ENCODE measurements at regions not wholly inside any gene's neighbourhood (a gene's known extent, or its start where the extent isn't known, plus 50 kb on each side); places are given as distances from the start of the nearest gene placed in this dataset.

DNA sequence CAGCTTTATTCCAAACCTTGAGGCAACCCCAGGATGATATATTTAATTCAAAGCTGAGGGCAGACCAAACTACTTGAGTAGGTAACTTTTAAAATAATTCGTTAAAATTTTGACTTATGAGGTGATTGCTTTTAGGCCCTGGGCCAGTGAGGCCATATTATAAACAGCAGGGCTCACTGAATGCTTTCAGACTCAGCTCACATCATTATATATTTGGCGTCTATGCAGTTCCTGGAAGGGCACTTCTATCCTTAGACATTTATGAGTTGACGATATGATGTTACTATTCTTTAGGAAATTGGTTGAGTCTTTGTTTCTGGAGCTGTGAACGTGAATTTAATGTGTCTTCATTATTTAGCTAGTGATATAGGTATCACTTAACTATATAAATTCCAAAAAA is 400.1 kb downstream of the PDHA2 start:
- CTCF ChIA-PET, result no interaction called here
- Histone ChIP-seq H3K27me3 (replicated peaks; ENCODE audit: control insufficient read depth, insufficient read depth, low read length) (no peaks in the 10 kb centered on the region), H3K4me3 (ENCODE audit: low read depth, low read length) (no peak overlapping the region), H3K4me1 (no peaks in the 10 kb centered on the region), H3K36me3 (ENCODE audit: control insufficient read depth, insufficient read depth, low read length) (no peaks in the 10 kb centered on the region), H3K9me3 (no peaks in the 10 kb centered on the region)
- DNase-seq, result no peak
- no TSS peak for BruUV-seq (replicated peaks)
- Mint-ChIP-seq H3K9me3 (ENCODE audit: unreplicated experiment) (no peaks in the 10 kb centered on the region), H3K4me1 (ENCODE audit: low read depth, unreplicated experiment) (no peaks in the 10 kb centered on the region), H3K27me3 (ENCODE audit: insufficient read depth, unreplicated experiment) (peaks cover 4% of the 10 kb centered on the region), H3K4me3 (ENCODE audit: unreplicated experiment) (no peak overlapping the region), H3K27ac (ENCODE audit: unreplicated experiment) (no peak overlapping the region), H3K36me3 (ENCODE audit: insufficient read depth, unreplicated experiment) (no peaks in the 10 kb centered on the region)
- intact Hi-C loops (cut with micrococcal nuclease; ENCODE audit: unreplicated experiment), result no loop called here
- TF ChIP-seq, protein P1, sequence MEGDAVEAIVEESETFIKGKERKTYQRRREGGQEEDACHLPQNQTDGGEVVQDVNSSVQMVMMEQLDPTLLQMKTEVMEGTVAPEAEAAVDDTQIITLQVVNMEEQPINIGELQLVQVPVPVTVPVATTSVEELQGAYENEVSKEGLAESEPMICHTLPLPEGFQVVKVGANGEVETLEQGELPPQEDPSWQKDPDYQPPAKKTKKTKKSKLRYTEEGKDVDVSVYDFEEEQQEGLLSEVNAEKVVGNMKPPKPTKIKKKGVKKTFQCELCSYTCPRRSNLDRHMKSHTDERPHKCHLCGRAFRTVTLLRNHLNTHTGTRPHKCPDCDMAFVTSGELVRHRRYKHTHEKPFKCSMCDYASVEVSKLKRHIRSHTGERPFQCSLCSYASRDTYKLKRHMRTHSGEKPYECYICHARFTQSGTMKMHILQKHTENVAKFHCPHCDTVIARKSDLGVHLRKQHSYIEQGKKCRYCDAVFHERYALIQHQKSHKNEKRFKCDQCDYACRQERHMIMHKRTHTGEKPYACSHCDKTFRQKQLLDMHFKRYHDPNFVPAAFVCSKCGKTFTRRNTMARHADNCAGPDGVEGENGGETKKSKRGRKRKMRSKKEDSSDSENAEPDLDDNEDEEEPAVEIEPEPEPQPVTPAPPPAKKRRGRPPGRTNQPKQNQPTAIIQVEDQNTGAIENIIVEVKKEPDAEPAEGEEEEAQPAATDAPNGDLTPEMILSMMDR (IDR thresholded peaks at IDR 0.05; ENCODE audit: insufficient read depth in 1 of 2, low read depth in 1 of 2, low read length in 1 of 2, severe bottlenecking in 1 of 2, unreplicated experiment in 1 of 2), result no peak
- POLR2A ChIA-PET, result no interaction called here

DNA sequence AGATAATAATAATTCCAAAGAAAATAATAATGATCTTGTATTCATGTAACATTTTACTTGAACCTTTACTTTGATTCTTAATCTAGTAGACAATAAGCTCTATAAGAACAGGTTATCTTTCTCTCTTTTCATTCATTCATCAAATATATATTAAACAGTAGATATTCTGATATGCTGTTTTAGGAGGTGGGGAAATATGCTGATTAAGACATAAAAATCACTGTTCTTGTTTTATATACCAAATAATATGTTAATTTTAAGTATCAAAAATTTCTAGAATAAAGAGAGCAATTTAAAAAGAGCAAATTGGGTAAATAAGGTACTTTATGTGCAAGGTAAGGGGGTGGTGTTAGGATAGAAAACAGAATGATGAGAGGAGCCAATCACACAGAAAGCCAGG is 401.9 kb downstream of the PDHA2 start:
- BruUV-seq (replicated peaks), result no TSS peak
- CTCF ChIA-PET, result no interaction called here
- Mint-ChIP-seq H3K36me3 (ENCODE audit: insufficient read depth, unreplicated experiment) (no peaks in the 10 kb centered on the region), H3K9me3 (ENCODE audit: unreplicated experiment) (no peaks in the 10 kb centered on the region), H3K27ac (ENCODE audit: unreplicated experiment) (no peak overlapping the region), H3K27me3 (ENCODE audit: insufficient read depth, unreplicated experiment) (peaks cover 4% of the 10 kb centered on the region), H3K4me1 (ENCODE audit: low read depth, unreplicated experiment) (no peaks in the 10 kb centered on the region), H3K4me3 (ENCODE audit: unreplicated experiment) (no peak overlapping the region)
- no peak for DNase-seq
- H3K36me3 ChIP-seq (ENCODE audit: control insufficient read depth, insufficient read depth, low read length), result no peaks in the 10 kb centered on the region
- intact Hi-C loops (cut with micrococcal nuclease; ENCODE audit: unreplicated experiment), result no loop called here
- TF ChIP-seq, protein P1 (IDR thresholded peaks at IDR 0.05; ENCODE audit: insufficient read depth in 1 of 2, low read depth in 1 of 2, low read length in 1 of 2, severe bottlenecking in 1 of 2, unreplicated experiment in 1 of 2), result no peak
- no peaks in the 10 kb centered on the region for H3K9me3 ChIP-seq
- no peaks in the 10 kb centered on the region for H3K4me1 ChIP-seq
- POLR2A ChIA-PET, result no interaction called here
- H3K27me3 ChIP-seq (replicated peaks; ENCODE audit: control insufficient read depth, insufficient read depth, low read length), result no peaks in the 10 kb centered on the region
- H3K4me3 ChIP-seq (ENCODE audit: low read depth, low read length), result no peak overlapping the region

DNA sequence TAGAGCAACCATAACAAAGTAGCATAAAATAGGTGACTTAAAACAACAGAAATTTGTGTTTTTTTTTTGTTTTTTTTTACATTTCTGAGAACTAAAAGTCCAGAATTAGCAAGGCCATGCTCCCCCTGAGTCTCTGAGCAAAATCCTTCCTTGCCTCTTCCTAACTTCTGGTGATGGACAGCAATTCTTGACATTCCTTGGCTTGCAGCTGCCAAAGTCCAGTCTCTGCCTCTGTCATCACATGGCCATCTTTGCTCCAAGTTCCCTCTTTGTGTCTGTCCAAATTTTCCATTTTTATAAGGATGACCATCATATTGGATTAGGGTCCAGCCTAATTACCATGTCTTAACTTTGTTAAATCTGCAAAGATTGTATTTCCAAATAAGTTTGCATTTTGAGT is 407.2 kb downstream of the PDHA2 start:
- no peak overlapping the region for H3K4me3 ChIP-seq (ENCODE audit: low read depth, low read length)
- H3K9me3 ChIP-seq, result no peaks in the 10 kb centered on the region
- no peak for DNase-seq
- CTCF ChIA-PET, result no interaction called here
- no peaks in the 10 kb centered on the region for H3K4me1 Mint-ChIP-seq (ENCODE audit: low read depth, unreplicated experiment)
- H3K36me3 Mint-ChIP-seq (ENCODE audit: insufficient read depth, unreplicated experiment), result no peaks in the 10 kb centered on the region
- no TSS peak for BruUV-seq (replicated peaks)
- no peak overlapping the region for H3K27ac Mint-ChIP-seq (ENCODE audit: unreplicated experiment)
- no peaks in the 10 kb centered on the region for H3K36me3 ChIP-seq (ENCODE audit: control insufficient read depth, insufficient read depth, low read length)
- POLR2A ChIA-PET, result no interaction called here
- intact Hi-C loops (cut with micrococcal nuclease; ENCODE audit: unreplicated experiment), result no loop called here
- TF ChIP-seq, protein P1 (IDR thresholded peaks at IDR 0.05; ENCODE audit: insufficient read depth in 1 of 2, low read depth in 1 of 2, low read length in 1 of 2, severe bottlenecking in 1 of 2, unreplicated experiment in 1 of 2), result no peak
- peaks cover 4% of the 10 kb centered on the region for H3K27me3 Mint-ChIP-seq (ENCODE audit: insufficient read depth, unreplicated experiment)
- no peaks in the 10 kb centered on the region for H3K4me1 ChIP-seq
- H3K27me3 ChIP-seq (replicated peaks; ENCODE audit: control insufficient read depth, insufficient read depth, low read length), result no peaks in the 10 kb centered on the region; the same call in 1 of the 2 replicates
- no peak overlapping the region for H3K4me3 Mint-ChIP-seq (ENCODE audit: unreplicated experiment)
- H3K9me3 Mint-ChIP-seq (ENCODE audit: unreplicated experiment), result no peaks in the 10 kb centered on the region
